K562 (cell line): ENCODE measurements at regions not wholly inside any gene's neighbourhood (a gene's known extent, or its start where the extent isn't known, plus 50 kb on each side); places are given as distances from the start of the nearest gene placed in this dataset.

ENCODE experiments used
- CBFB ChIP-seq: sonication (generic); formaldehyde crosslinking; IDR thresholded peaks from 2 replicates; pipeline ENCODE4 v1.4.0; 2020; ENCODE audit warnings: mild to moderate bottlenecking, missing genetic modification reagents
- CHD2 ChIP-seq: IDR thresholded peaks from 2 replicates; pipeline ENCODE4 v1.6.1; 2011; ENCODE audit warnings: low read depth, low read length
- EZH2 ChIP-seq: IDR thresholded peaks from 2 replicates; pipeline ENCODE4 v1.6.1; 2012; ENCODE audit warnings: low read depth, mild to moderate bottlenecking, inconsistent platforms, low read length, borderline replicate concordance
- KDM2B ChIP-seq: fragments of 250-450 bp; sonication (Bioruptor Pico); IDR thresholded peaks from 2 replicates; pipeline ENCODE4 v1.8.0; 2021; ENCODE audit warnings: mild to moderate bottlenecking, moderate library complexity
- LCOR ChIP-seq: sonication (generic); formaldehyde crosslinking; IDR thresholded peaks from 2 replicates; pipeline ENCODE4 v1.8.0; 2022; ENCODE audit warnings: mild to moderate bottlenecking, missing genetic modification reagents
- LEF1 ChIP-seq: fragments of 450-650 bp; IDR thresholded peaks from 2 replicates; pipeline ENCODE4 v1.6.1; 2016; ENCODE audit warnings: mild to moderate bottlenecking
- MAFK ChIP-seq: IDR thresholded peaks from 2 replicates; pipeline ENCODE4 v1.6.1; 2011; ENCODE audit warnings: low read length, improper control_type of control experiment
- MCM2 ChIP-seq: fragments of 450-650 bp; IDR thresholded peaks from 2 replicates; pipeline ENCODE4 v1.6.1; 2017; ENCODE audit warnings: low read depth, mild to moderate bottlenecking
- MTF1 ChIP-seq: fragments of 250-450 bp; sonication (Bioruptor Pico); IDR thresholded peaks from 2 replicates; pipeline ENCODE4 v1.9.0; 2021; ENCODE audit warnings: moderate library complexity, mild to moderate bottlenecking, inconsistent platforms, borderline replicate concordance
- NR2C1 ChIP-seq, 2 experiments: fragments of 450-650 bp; IDR thresholded peaks; 2 replicates each; pipeline ENCODE4 v1.6.1; 2017; ENCODE audit warnings: mild to moderate bottlenecking in 2 of 2, antibody characterized with exemption in 1 of 2, inconsistent platforms in 1 of 2, missing compliant biosample characterization in 1 of 2, missing genetic modification characterization in 1 of 2
- PHF21A ChIP-seq: fragments of 450-650 bp; IDR thresholded peaks from 2 replicates; pipeline ENCODE4 v1.6.1; 2017; ENCODE audit warnings: low read depth, borderline replicate concordance
- RB1 ChIP-seq: fragments of 450-650 bp; IDR thresholded peaks from 2 replicates; pipeline ENCODE4 v1.6.1; 2017; ENCODE audit warnings: low read depth, mild to moderate bottlenecking
- RFX7 ChIP-seq: fragments of 250-450 bp; sonication (Bioruptor Pico); IDR thresholded peaks from 2 replicates; pipeline ENCODE4 v1.5.1; 2021; ENCODE audit warnings: mild to moderate bottlenecking
- SMAD3 ChIP-seq: fragments of 450-650 bp; formaldehyde crosslinking; conservative IDR thresholded peaks from 2 replicates; pipeline ENCODE4 v1.4.0; 2020; ENCODE audit warnings: mild to moderate bottlenecking
- SREBF1 ChIP-seq: fragments of 150-350 bp; IDR thresholded peaks from 2 replicates; pipeline ENCODE4 v1.6.1; 2014; ENCODE audit warnings: antibody characterized with exemption, low read depth, low read length, borderline replicate concordance
- TARDBP ChIP-seq: fragments of 450-650 bp; IDR thresholded peaks from 2 replicates; pipeline ENCODE4 v1.6.1; 2016
- TBP ChIP-seq: optimal IDR thresholded peaks from 2 replicates; pipeline ENCODE3; 2011; ENCODE audit warnings: low read depth, low read length, improper control_type of control experiment
- YY1 ChIP-seq, 3 experiments: IDR thresholded peaks; 2 replicates each; pipeline ENCODE4 v1.6.1; 2011; ENCODE audit warnings: low read length in 2 of 3, mild to moderate bottlenecking in 2 of 3, moderate library complexity in 2 of 3, borderline replicate concordance in 1 of 3, control low read depth in 1 of 3, low read depth in 1 of 3; ENCODE audit not compliant: insufficient read depth in 3 of 3, insufficient replicate concordance in 2 of 3, control insufficient read depth in 1 of 3, insufficient read length in 1 of 3; ENCODE audit errors: extremely low read depth in 1 of 3
- ZNF165 ChIP-seq: fragments of 250-450 bp; sonication (Bioruptor Pico); IDR thresholded peaks from 2 replicates; pipeline ENCODE4 v1.4.0; 2020; ENCODE audit warnings: borderline replicate concordance
- ZNF354B ChIP-seq: fragments of 250-450 bp; sonication (Bioruptor Pico); IDR thresholded peaks from 2 replicates; pipeline ENCODE4 v1.4.0; 2020
- ZNF75A ChIP-seq: fragments of 450-650 bp; formaldehyde crosslinking; IDR thresholded peaks from 2 replicates; pipeline ENCODE4 v1.4.0; 2020; ENCODE audit warnings: mild to moderate bottlenecking
- TF ChIP-seq, protein P1 (sequence below): fragments of 450-650 bp; formaldehyde crosslinking; IDR thresholded peaks from 2 replicates; pipeline ENCODE4 v1.4.0; 2022; ENCODE audit warnings: mild to moderate bottlenecking, moderate library complexity
- TF ChIP-seq, protein P2 (sequence below): fragments of 450-650 bp; IDR thresholded peaks from 2 replicates; pipeline ENCODE4 v1.6.1; 2018; ENCODE audit not compliant: partially characterized antibody
- TF ChIP-seq, protein P3 (sequence below): fragments of 450-650 bp; formaldehyde crosslinking; conservative IDR thresholded peaks from 2 replicates; pipeline ENCODE4 v1.4.0; 2022; ENCODE audit warnings: mild to moderate bottlenecking, missing genetic modification characterization
- TF ChIP-seq, protein P4 (sequence below): fragments of 250-450 bp; sonication (Bioruptor Pico); IDR thresholded peaks from 2 replicates; pipeline ENCODE4 v1.8.0; 2022; ENCODE audit warnings: moderate library complexity, mild to moderate bottlenecking, inconsistent platforms

DNA sequence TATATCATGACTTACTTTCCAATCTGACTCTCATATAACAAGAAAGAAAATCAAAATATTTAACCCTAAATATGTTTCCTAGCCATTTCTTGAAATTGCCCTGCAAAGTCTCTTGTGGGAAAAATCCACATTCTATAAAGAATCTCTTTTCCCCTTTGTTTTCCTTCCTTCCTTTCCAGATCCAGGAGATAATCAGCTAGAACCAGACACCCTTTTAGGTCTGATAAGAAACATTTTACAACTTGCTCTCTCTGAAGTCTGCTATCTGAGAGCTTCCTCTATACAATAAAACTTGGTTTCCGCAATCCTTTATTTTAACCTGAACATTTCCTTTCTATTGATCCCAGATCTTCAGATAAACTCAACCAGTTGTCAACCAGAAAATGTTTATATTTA lies 100.5 kb upstream of the RNU6-1 start (continued):
- no peak for TF ChIP-seq YY1 (IDR thresholded peaks at IDR 0.05; ENCODE audit: borderline replicate concordance in 1 of 3, control insufficient read depth in 1 of 3, extremely low read depth in 1 of 3, insufficient read depth in 3 of 3, insufficient read length in 1 of 3, insufficient replicate concordance in 2 of 3, low read depth in 1 of 3, low read length in 2 of 3)
- no peak for TF ChIP-seq TARDBP
- no peak for TF ChIP-seq KDM2B
- TF ChIP-seq, protein P1, sequence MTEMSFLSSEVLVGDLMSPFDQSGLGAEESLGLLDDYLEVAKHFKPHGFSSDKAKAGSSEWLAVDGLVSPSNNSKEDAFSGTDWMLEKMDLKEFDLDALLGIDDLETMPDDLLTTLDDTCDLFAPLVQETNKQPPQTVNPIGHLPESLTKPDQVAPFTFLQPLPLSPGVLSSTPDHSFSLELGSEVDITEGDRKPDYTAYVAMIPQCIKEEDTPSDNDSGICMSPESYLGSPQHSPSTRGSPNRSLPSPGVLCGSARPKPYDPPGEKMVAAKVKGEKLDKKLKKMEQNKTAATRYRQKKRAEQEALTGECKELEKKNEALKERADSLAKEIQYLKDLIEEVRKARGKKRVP (CRISPR knock-in tag): no peak
- TF ChIP-seq LCOR (CRISPR knock-in tag): no peak
- no peak for TF ChIP-seq CBFB (CRISPR knock-in tag)
- no peak for TF ChIP-seq MAFK
- TF ChIP-seq RB1: no peak
- no peak for TF ChIP-seq MCM2
- TF ChIP-seq EZH2: no peak
- TF ChIP-seq NR2C1 (IDR thresholded peaks at IDR 0.05): no peak
- TF ChIP-seq NR2C1 (tag; IDR thresholded peaks at IDR 0.05): no peak
- no peak for TF ChIP-seq MTF1 (CRISPR knock-in tag)
- no peak for TF ChIP-seq TBP
- TF ChIP-seq SREBF1: no peak
- TF ChIP-seq RFX7 (CRISPR knock-in tag): no peak
- TF ChIP-seq, protein P2, sequence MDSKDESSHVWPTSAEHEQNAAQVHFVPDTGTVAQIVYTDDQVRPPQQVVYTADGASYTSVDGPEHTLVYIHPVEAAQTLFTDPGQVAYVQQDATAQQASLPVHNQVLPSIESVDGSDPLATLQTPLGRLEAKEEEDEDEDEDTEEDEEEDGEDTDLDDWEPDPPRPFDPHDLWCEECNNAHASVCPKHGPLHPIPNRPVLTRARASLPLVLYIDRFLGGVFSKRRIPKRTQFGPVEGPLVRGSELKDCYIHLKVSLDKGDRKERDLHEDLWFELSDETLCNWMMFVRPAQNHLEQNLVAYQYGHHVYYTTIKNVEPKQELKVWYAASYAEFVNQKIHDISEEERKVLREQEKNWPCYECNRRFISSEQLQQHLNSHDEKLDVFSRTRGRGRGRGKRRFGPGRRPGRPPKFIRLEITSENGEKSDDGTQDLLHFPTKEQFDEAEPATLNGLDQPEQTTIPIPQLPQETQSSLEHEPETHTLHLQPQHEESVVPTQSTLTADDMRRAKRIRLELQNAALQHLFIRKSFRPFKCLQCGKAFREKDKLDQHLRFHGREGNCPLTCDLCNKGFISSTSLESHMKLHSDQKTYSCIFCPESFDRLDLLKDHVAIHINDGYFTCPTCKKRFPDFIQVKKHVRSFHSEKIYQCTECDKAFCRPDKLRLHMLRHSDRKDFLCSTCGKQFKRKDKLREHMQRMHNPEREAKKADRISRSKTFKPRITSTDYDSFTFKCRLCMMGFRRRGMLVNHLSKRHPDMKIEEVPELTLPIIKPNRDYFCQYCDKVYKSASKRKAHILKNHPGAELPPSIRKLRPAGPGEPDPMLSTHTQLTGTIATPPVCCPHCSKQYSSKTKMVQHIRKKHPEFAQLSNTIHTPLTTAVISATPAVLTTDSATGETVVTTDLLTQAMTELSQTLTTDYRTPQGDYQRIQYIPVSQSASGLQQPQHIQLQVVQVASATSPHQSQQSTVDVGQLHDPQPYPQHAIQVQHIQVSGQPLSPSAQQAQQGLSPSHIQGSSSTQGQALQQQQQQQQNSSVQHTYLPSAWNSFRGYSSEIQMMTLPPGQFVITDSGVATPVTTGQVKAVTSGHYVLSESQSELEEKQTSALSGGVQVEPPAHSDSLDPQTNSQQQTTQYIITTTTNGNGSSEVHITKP: no peak
- TF ChIP-seq, protein P3, sequence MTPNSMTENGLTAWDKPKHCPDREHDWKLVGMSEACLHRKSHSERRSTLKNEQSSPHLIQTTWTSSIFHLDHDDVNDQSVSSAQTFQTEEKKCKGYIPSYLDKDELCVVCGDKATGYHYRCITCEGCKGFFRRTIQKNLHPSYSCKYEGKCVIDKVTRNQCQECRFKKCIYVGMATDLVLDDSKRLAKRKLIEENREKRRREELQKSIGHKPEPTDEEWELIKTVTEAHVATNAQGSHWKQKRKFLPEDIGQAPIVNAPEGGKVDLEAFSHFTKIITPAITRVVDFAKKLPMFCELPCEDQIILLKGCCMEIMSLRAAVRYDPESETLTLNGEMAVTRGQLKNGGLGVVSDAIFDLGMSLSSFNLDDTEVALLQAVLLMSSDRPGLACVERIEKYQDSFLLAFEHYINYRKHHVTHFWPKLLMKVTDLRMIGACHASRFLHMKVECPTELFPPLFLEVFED: no peak
- no peak; the same call in 1 of the 2 replicates for TF ChIP-seq ZNF75A
- TF ChIP-seq ZNF165 (CRISPR knock-in tag): no peak
- TF ChIP-seq LEF1: 0 out of 2 replicates have a peak, but pooled peaks have one; percentile 31
- TF ChIP-seq ZNF354B: no peak
- no peak for TF ChIP-seq CHD2
- TF ChIP-seq, protein P4, sequence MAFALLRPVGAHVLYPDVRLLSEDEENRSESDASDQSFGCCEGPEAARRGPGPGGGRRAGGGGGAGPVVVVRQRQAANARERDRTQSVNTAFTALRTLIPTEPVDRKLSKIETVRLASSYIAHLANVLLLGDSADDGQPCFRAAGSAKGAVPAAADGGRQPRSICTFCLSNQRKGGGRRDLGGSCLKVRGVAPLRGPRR (CRISPR knock-in tag): no peak
- TF ChIP-seq PHF21A: no peak
- no peak for TF ChIP-seq SMAD3 (CRISPR knock-in tag)
